ENCODE measurements at regions not wholly inside any gene's neighbourhood (a gene's known extent, or its start where the extent isn't known, plus 50 kb on each side); places are given as distances from the start of the nearest gene placed in this dataset.
"Not testable (repeated sequence)": the region's sequence is repeated elsewhere in the genome, so short reads cannot be mapped to it uniquely, and the experiment has no call there.

DNA sequence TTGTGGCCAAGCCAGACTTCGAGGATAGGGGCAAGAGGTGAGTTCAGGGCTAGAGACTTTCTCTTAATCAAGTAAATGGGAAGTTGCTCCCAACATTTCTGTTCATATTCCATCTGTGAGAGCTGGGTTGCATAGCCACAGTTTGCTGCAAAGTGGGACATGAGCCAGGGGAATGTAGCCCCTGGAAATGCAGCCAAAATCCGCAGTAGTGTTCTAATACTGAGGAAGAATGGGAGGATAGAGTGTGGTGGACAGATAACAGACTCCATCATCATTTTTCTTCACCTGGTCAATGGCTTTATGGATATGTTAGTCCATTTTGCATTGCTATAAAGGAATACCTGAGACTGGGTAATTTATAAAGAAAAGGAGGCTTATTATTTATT lies 177.7 kb downstream of the SKIDA1 start:
- no peaks in the 10 kb centered on the region for H4K20me1 ChIP-seq (ENCODE audit: insufficient read depth, low read length)
- no peaks in the 10 kb centered on the region for H3K27me3 ChIP-seq (ENCODE audit: insufficient read depth, low read length)
- H3K4me1 ChIP-seq (ENCODE audit: insufficient read depth, low read length), result peaks cover 9% of the 10 kb centered on the region
- H3K4me2 ChIP-seq (ENCODE audit: insufficient read depth, low read length), result no peak overlapping the region
- H3K79me2 ChIP-seq (ENCODE audit: insufficient read depth, low read length), result no peaks in the 10 kb centered on the region
- no peak overlapping the region for H3K4me3 ChIP-seq (ENCODE audit: insufficient read depth, low read length)
- no peak overlapping the region for H3K27ac ChIP-seq (ENCODE audit: low read depth, low read length)
- TF ChIP-seq, protein P1, sequence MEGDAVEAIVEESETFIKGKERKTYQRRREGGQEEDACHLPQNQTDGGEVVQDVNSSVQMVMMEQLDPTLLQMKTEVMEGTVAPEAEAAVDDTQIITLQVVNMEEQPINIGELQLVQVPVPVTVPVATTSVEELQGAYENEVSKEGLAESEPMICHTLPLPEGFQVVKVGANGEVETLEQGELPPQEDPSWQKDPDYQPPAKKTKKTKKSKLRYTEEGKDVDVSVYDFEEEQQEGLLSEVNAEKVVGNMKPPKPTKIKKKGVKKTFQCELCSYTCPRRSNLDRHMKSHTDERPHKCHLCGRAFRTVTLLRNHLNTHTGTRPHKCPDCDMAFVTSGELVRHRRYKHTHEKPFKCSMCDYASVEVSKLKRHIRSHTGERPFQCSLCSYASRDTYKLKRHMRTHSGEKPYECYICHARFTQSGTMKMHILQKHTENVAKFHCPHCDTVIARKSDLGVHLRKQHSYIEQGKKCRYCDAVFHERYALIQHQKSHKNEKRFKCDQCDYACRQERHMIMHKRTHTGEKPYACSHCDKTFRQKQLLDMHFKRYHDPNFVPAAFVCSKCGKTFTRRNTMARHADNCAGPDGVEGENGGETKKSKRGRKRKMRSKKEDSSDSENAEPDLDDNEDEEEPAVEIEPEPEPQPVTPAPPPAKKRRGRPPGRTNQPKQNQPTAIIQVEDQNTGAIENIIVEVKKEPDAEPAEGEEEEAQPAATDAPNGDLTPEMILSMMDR (IDR thresholded peaks at IDR 0.05; ENCODE audit: extremely low read depth, low read depth, low read length), result no peak
- H2AFZ ChIP-seq (ENCODE audit: low read length), result no peak overlapping the region
- no peak for DNase-seq (ENCODE audit: insufficient read length, low spot score, missing footprints)
- H3K9me3 ChIP-seq (ENCODE audit: low read depth, low read length), result no peaks in the 10 kb centered on the region
- H3K36me3 ChIP-seq (ENCODE audit: insufficient read depth, low read length), result no peaks in the 10 kb centered on the region

DNA sequence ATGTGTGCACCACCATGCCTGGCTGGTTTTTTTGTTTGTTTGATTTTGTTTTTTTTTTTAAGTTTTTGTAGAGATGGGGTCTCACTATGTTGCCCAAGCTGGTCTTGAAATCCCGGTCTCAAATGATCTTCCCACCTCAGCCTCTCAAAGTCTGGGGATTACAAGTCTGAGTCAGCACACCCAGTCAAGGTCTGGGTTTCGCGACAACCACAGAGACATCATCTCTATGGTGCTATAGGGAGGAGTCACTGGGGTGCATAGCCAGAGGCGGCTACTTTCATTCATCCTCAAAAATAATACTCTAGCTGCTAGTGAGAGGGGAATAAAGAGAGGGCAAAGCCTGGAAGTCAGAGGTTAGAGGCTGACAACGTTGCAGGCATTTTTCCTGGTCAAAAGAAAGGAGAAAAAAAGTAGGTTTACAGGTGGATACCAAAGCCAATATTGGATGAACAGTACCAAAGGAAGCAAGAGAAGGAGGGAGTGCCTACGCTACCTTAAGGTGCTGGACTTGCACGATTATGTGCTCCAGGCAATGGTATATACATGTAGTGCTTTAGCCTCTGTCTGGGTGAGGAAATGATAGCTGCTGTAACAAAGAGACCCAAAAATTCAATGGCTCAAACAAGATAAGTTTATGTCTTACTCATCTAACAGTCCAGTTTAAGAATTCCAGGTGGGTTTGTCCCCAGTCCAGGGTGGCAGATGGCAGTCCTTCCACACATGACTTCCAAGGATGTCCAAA lies 178.3 kb downstream of the SKIDA1 start:
- H3K36me3 ChIP-seq (ENCODE audit: insufficient read depth, low read length), result no peaks in the 10 kb centered on the region
- no peak for DNase-seq (ENCODE audit: insufficient read length, low spot score, missing footprints)
- TF ChIP-seq, protein P1 (IDR thresholded peaks at IDR 0.05; ENCODE audit: extremely low read depth, low read depth, low read length), result no peak
- H3K27me3 ChIP-seq (ENCODE audit: insufficient read depth, low read length), result no peaks in the 10 kb centered on the region
- H3K27ac ChIP-seq (ENCODE audit: low read depth, low read length), result no peak overlapping the region
- no peak overlapping the region for H3K4me3 ChIP-seq (ENCODE audit: insufficient read depth, low read length)
- peaks cover 9% of the 10 kb centered on the region for H3K4me1 ChIP-seq (ENCODE audit: insufficient read depth, low read length)
- H3K9me3 ChIP-seq (ENCODE audit: low read depth, low read length), result no peaks in the 10 kb centered on the region
- no peaks in the 10 kb centered on the region for H3K79me2 ChIP-seq (ENCODE audit: insufficient read depth, low read length)
- H2AFZ ChIP-seq (ENCODE audit: low read length), result no peak overlapping the region
- no peaks in the 10 kb centered on the region for H4K20me1 ChIP-seq (ENCODE audit: insufficient read depth, low read length)
- H3K4me2 ChIP-seq (ENCODE audit: insufficient read depth, low read length), result no peak overlapping the region

DNA sequence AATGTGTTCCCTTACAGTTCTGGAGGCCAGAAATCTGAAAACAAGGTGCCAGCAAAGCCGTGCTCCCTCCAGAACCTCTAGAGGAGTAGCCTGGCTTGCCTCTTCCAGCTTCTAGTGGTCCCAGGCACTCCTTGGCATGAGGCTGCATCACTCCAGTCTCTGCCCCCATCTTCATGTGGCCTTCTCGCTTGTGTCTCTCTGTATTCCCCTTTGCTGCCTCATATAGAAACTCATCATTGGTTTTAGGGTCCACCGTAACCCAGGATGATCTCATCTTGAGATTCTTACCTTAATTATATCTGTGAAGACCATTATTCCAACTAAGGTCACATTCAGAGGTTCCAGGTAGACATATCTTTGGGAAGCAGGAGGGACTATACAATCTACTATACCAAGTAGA lies 182.4 kb downstream of the SKIDA1 start:
- H4K20me1 ChIP-seq (ENCODE audit: insufficient read depth, low read length), result no peaks in the 10 kb centered on the region
- H3K4me1 ChIP-seq (ENCODE audit: insufficient read depth, low read length), result peaks cover 4% of the 10 kb centered on the region
- DNase-seq (ENCODE audit: insufficient read length, low spot score, missing footprints), result no peak
- no peaks in the 10 kb centered on the region for H3K9me3 ChIP-seq (ENCODE audit: low read depth, low read length)
- TF ChIP-seq, protein P1 (IDR thresholded peaks at IDR 0.05; ENCODE audit: extremely low read depth, low read depth, low read length), result no peak
- no peak overlapping the region for H2AFZ ChIP-seq (ENCODE audit: low read length)
- H3K27ac ChIP-seq (ENCODE audit: low read depth, low read length), result no peak overlapping the region
- H3K4me3 ChIP-seq (ENCODE audit: insufficient read depth, low read length), result no peak overlapping the region
- H3K79me2 ChIP-seq (ENCODE audit: insufficient read depth, low read length), result no peaks in the 10 kb centered on the region
- H3K36me3 ChIP-seq (ENCODE audit: insufficient read depth, low read length), result no peaks in the 10 kb centered on the region
- H3K4me2 ChIP-seq (ENCODE audit: insufficient read depth, low read length), result no peak overlapping the region
- H3K27me3 ChIP-seq (ENCODE audit: insufficient read depth, low read length), result no peaks in the 10 kb centered on the region

DNA sequence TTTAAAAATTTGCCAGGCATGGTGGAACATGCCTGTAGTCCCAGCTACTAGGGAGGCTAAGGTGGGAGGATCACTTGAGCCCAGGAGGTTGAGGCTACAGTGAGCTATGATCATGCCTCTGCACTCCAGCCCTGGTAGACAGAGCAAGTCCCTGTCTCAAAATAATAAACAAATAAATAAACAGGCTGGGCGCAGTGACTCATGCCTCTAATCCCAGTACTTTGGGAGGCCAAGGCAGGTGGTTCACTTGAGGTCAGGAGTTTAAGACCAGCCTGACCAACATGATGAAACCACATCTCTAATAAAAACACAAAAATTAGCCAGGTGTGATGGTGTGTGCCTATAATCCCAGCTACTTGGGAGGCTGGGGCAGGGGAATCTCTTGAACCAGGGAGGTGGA lies 183.0 kb downstream of the SKIDA1 start:
- H3K9me3 ChIP-seq (ENCODE audit: low read depth, low read length); H3K4me1 ChIP-seq (ENCODE audit: insufficient read depth, low read length); H3K4me2 ChIP-seq (ENCODE audit: insufficient read depth, low read length); DNase-seq (ENCODE audit: insufficient read length, low spot score, missing footprints); H3K27ac ChIP-seq (ENCODE audit: low read depth, low read length); H3K27me3 ChIP-seq (ENCODE audit: insufficient read depth, low read length); H3K36me3 ChIP-seq (ENCODE audit: insufficient read depth, low read length); H3K79me2 ChIP-seq (ENCODE audit: insufficient read depth, low read length); H3K4me3 ChIP-seq (ENCODE audit: insufficient read depth, low read length); H4K20me1 ChIP-seq (ENCODE audit: insufficient read depth, low read length); H2AFZ ChIP-seq (ENCODE audit: low read length): not testable (repeated sequence)
